ENCODE measurements at regions not wholly inside any gene's neighbourhood (a gene's known extent, or its start where the extent isn't known, plus 50 kb on each side); places are given as distances from the start of the nearest gene placed in this dataset.

GRCh38 chr17:54307351-54307750 lies 484.6 kb downstream of the KIF2B start:
- Histone ChIP-seq H3K27me3 (ENCODE audit: control insufficient read depth in 1 of 2, insufficient read depth in 2 of 2, low read length in 2 of 2) (no peaks in the 10 kb centered on the region), H3K9ac (ENCODE audit: insufficient read depth, low read depth, low read length) (no peak overlapping the region), H3K4me3 (replicated peaks in 1 of 3; ENCODE audit: insufficient read depth in 1 of 3, low read depth in 2 of 3, low read length in 3 of 3) (no peak overlapping the region), H3K27ac (ENCODE audit: extremely low read length, insufficient read depth, low read length) (no peak overlapping the region), H2AFZ (ENCODE audit: low read length) (no peak overlapping the region), H3K9me3 (ENCODE audit: low read length) (peaks cover 79% of the 10 kb centered on the region), H3K79me2 (ENCODE audit: insufficient read depth, low read length) (no peaks in the 10 kb centered on the region), H3K4me2 (ENCODE audit: low read depth, low read length) (no peak overlapping the region), H3K36me3 (replicated peaks in 1 of 2; ENCODE audit: control insufficient read depth in 1 of 2, insufficient read depth in 2 of 2, low read length in 2 of 2) (no peaks in the 10 kb centered on the region), H3K4me1 (ENCODE audit: insufficient read depth, low read length) (no peaks in the 10 kb centered on the region), H4K20me1 (ENCODE audit: insufficient read depth, low read length) (no peaks in the 10 kb centered on the region)
- no TSS peak for BruUV-seq (replicated peaks)
- POLR2A ChIA-PET = no interaction called here
- CTCF ChIA-PET (ENCODE audit: low intra/inter-chr PET ratio, low total read pairs) = no interaction called here
- TF ChIP-seq MXD3 (CRISPR knock-in tag; IDR thresholded peaks at IDR 0.05) (no peak), ZC3H13 (CRISPR knock-in tag; IDR thresholded peaks at IDR 0.05) (no peak), SP2 (CRISPR knock-in tag; IDR thresholded peaks at IDR 0.05) (no peak), HNF4G (IDR thresholded peaks at IDR 0.05; ENCODE audit: borderline replicate concordance, low read depth, low read length) (no peak), HNF4G (CRISPR knock-in tag; IDR thresholded peaks at IDR 0.05; ENCODE audit: borderline replicate concordance, low read depth) (no peak), ZNF143 (CRISPR knock-in tag; IDR thresholded peaks at IDR 0.05) (no peak), BORCS8-MEF2B (CRISPR knock-in tag; IDR thresholded peaks at IDR 0.05) (no peak)
- ATAC-seq (no peak), FAIRE-seq (no peak), DNase-seq (ENCODE audit: low spot score) (no peak)
- 21% methylated on average over 5 of the region's 5 CpGs for WGBS (ENCODE audit: low lambda C conversion rate)
- intact Hi-C loops (cut with micrococcal nuclease; ENCODE audit: unreplicated experiment) = no loop called here
- in situ Hi-C loops (cut with HindIII; ENCODE audit: extremely low pct_ligation_motif_present, low pct_unique_long_range_greater_than_20kb) = no loop called here

GRCh38 chr17:54324813-54325212 lies 502.1 kb downstream of the KIF2B start:
- Histone ChIP-seq H3K4me3 (replicated peaks in 1 of 3; ENCODE audit: insufficient read depth in 1 of 3, low read depth in 2 of 3, low read length in 3 of 3) (no peak overlapping the region), H3K4me2 (ENCODE audit: low read depth, low read length) (no peak overlapping the region), H3K4me1 (ENCODE audit: insufficient read depth, low read length) (no peaks in the 10 kb centered on the region), H3K9ac (ENCODE audit: insufficient read depth, low read depth, low read length) (no peak overlapping the region), H4K20me1 (ENCODE audit: insufficient read depth, low read length) (no peaks in the 10 kb centered on the region), H3K27me3 (ENCODE audit: control insufficient read depth in 1 of 2, insufficient read depth in 2 of 2, low read length in 2 of 2) (no peaks in the 10 kb centered on the region), H3K79me2 (ENCODE audit: insufficient read depth, low read length) (no peaks in the 10 kb centered on the region), H3K36me3 (replicated peaks in 1 of 2; ENCODE audit: control insufficient read depth in 1 of 2, insufficient read depth in 2 of 2, low read length in 2 of 2) (no peaks in the 10 kb centered on the region), H3K9me3 (ENCODE audit: low read length) (peaks cover 92% of the 10 kb centered on the region), H3K27ac (ENCODE audit: extremely low read length, insufficient read depth, low read length) (no peak overlapping the region), H2AFZ (ENCODE audit: low read length) (no peak overlapping the region)
- BruUV-seq (replicated peaks) = no TSS peak
- DNase-seq (ENCODE audit: low spot score) = no peak
- ATAC-seq = no peak
- ChIA-PET POLR2A (no interaction called here), CTCF (ENCODE audit: low intra/inter-chr PET ratio, low total read pairs) (no interaction called here)
- WGBS (ENCODE audit: low lambda C conversion rate) = 0% methylated on average over 1 of the region's 1 CpG
- intact Hi-C loops (cut with micrococcal nuclease; ENCODE audit: unreplicated experiment) (no loop called here), in situ Hi-C loops (cut with HindIII; ENCODE audit: extremely low pct_ligation_motif_present, low pct_unique_long_range_greater_than_20kb) (no loop called here)
- FAIRE-seq = no peak
- no peak for TF ChIP-seq ZNF501 (CRISPR knock-in tag; IDR thresholded peaks at IDR 0.05)
- TF ChIP-seq HINFP (CRISPR knock-in tag; IDR thresholded peaks at IDR 0.05; ENCODE audit: low read depth) = no peak
- no peak for TF ChIP-seq TCF7L2 (IDR thresholded peaks at IDR 0.05; ENCODE audit: low read depth, low read length)
- TF ChIP-seq ZNF430 (CRISPR knock-in tag; IDR thresholded peaks at IDR 0.05) = no peak
- no peak for TF ChIP-seq IKZF4 (CRISPR knock-in tag; IDR thresholded peaks at IDR 0.05; ENCODE audit: borderline replicate concordance, low read depth, not compliant biosample characterization)
- no peak for TF ChIP-seq ZBTB25 (CRISPR knock-in tag; IDR thresholded peaks at IDR 0.05)
- no peak for TF ChIP-seq ZNF512B (CRISPR knock-in tag; IDR thresholded peaks at IDR 0.05; ENCODE audit: borderline replicate concordance)
- TF ChIP-seq GPN1 (CRISPR knock-in tag; IDR thresholded peaks at IDR 0.05; ENCODE audit: borderline replicate concordance) = no peak
